ENCODE measurements at regions not wholly inside any gene's neighbourhood (a gene's known extent, or its start where the extent isn't known, plus 50 kb on each side); places are given as distances from the start of the nearest gene placed in this dataset.

- H3K27ac ChIP-seq (ENCODE audit: extremely low read depth, low read depth, low read length), result no peak overlapping the region
- POLR2A ChIA-PET, result no interaction called here
- CTCF ChIA-PET, result no interaction called here
- no peaks in the 10 kb centered on the region for H3K4me1 ChIP-seq (ENCODE audit: control insufficient read depth, insufficient read depth, low read length)
- no peak overlapping the region for H3K4me3 ChIP-seq (ENCODE audit: low read depth, low read length)
- TF ChIP-seq, protein P1, sequence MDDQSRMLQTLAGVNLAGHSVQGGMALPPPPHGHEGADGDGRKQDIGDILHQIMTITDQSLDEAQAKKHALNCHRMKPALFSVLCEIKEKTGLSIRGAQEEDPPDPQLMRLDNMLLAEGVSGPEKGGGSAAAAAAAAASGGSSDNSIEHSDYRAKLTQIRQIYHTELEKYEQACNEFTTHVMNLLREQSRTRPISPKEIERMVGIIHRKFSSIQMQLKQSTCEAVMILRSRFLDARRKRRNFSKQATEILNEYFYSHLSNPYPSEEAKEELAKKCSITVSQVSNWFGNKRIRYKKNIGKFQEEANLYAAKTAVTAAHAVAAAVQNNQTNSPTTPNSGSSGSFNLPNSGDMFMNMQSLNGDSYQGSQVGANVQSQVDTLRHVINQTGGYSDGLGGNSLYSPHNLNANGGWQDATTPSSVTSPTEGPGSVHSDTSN (CRISPR knock-in tag; IDR thresholded peaks at IDR 0.05), result no peak
- no peak for TF ChIP-seq ZNF37A (tag by site-specific recombination; IDR thresholded peaks at IDR 0.05)
- no peak for TF ChIP-seq ZNF654 (tag by site-specific recombination; IDR thresholded peaks at IDR 0.05; ENCODE audit: low read depth)
- no peak for TF ChIP-seq ZNF473 (tag by site-specific recombination; IDR thresholded peaks at IDR 0.05)
- no peak for TF ChIP-seq ZNF664 (tag by site-specific recombination; IDR thresholded peaks at IDR 0.05)
- TF ChIP-seq ZNF274 (IDR thresholded peaks at IDR 0.05; ENCODE audit: low read length), result no peak
- no peak for TF ChIP-seq ZNF274 (tag by site-specific recombination; IDR thresholded peaks at IDR 0.05; ENCODE audit: borderline replicate concordance)
- TF ChIP-seq ZBTB44 (tag by site-specific recombination; IDR thresholded peaks at IDR 0.05), result no peak
- TF ChIP-seq ZFHX2 (tag by site-specific recombination; conservative IDR thresholded peaks at IDR 0.05), result no peak
- TF ChIP-seq ZNF175 (tag by site-specific recombination; IDR thresholded peaks at IDR 0.05), result no peak
- TF ChIP-seq ZNF560 (tag by site-specific recombination; IDR thresholded peaks at IDR 0.05; ENCODE audit: borderline replicate concordance), result no peak
- no peak for TF ChIP-seq KLF9 (tag by site-specific recombination; IDR thresholded peaks at IDR 0.05; ENCODE audit: low read depth)
- TF ChIP-seq ZNF610 (tag by site-specific recombination; IDR thresholded peaks at IDR 0.05; ENCODE audit: borderline replicate concordance), result no peak
- TF ChIP-seq ZNF133 (tag by site-specific recombination; IDR thresholded peaks at IDR 0.05), result no peak
- no peak for TF ChIP-seq ZNF398 (tag by site-specific recombination; IDR thresholded peaks at IDR 0.05)
- no peak for TF ChIP-seq ZNF404 (tag by site-specific recombination; IDR thresholded peaks at IDR 0.05)
- no peaks in the 10 kb centered on the region for H3K9me3 ChIP-seq (ENCODE audit: control insufficient read depth, insufficient read depth, low read depth, low read length)
- H3K36me3 ChIP-seq (ENCODE audit: control insufficient read depth in 2 of 2, insufficient read depth in 1 of 2, low read length in 2 of 2), result no peaks in the 10 kb centered on the region
Observed at GRCh38 chr7:69176841-69177240, 421.4 kb upstream of the AUTS2 start.

- TF ChIP-seq, protein P2, sequence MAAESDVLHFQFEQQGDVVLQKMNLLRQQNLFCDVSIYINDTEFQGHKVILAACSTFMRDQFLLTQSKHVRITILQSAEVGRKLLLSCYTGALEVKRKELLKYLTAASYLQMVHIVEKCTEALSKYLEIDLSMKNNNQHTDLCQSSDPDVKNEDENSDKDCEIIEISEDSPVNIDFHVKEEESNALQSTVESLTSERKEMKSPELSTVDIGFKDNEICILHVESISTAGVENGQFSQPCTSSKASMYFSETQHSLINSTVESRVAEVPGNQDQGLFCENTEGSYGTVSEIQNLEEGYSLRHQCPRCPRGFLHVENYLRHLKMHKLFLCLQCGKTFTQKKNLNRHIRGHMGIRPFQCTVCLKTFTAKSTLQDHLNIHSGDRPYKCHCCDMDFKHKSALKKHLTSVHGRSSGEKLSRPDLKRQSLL (tag by site-specific recombination; IDR thresholded peaks at IDR 0.05), result no peak
- no peaks in the 10 kb centered on the region for H3K9me3 ChIP-seq (ENCODE audit: control insufficient read depth, insufficient read depth, low read depth, low read length)
- H3K4me3 ChIP-seq (ENCODE audit: low read depth, low read length), result no peak overlapping the region
- no peak overlapping the region for H3K27ac ChIP-seq (ENCODE audit: extremely low read depth, low read depth, low read length)
- CTCF ChIA-PET, result no interaction called here
- H3K36me3 ChIP-seq (ENCODE audit: control insufficient read depth in 2 of 2, insufficient read depth in 1 of 2, low read length in 2 of 2), result no peaks in the 10 kb centered on the region
- POLR2A ChIA-PET, result no interaction called here
- H3K4me1 ChIP-seq (ENCODE audit: control insufficient read depth, insufficient read depth, low read length), result no peaks in the 10 kb centered on the region
Observed at GRCh38 chr7:69177461-69177861, 420.8 kb upstream of the AUTS2 start.

- ChIA-PET CTCF (no interaction called here), POLR2A (no interaction called here)
- no peaks in the 10 kb centered on the region for H3K4me1 ChIP-seq (ENCODE audit: control insufficient read depth, insufficient read depth, low read length)
- no peaks in the 10 kb centered on the region for H3K36me3 ChIP-seq (ENCODE audit: control insufficient read depth in 2 of 2, insufficient read depth in 1 of 2, low read length in 2 of 2)
- no peak overlapping the region for H3K27ac ChIP-seq (ENCODE audit: extremely low read depth, low read depth, low read length)
- no peaks in the 10 kb centered on the region for H3K9me3 ChIP-seq (ENCODE audit: control insufficient read depth, insufficient read depth, low read depth, low read length)
- H3K4me3 ChIP-seq (ENCODE audit: low read depth, low read length), result no peak overlapping the region
- TF ChIP-seq WT1 (tag by site-specific recombination; IDR thresholded peaks at IDR 0.05) (no peak), SCRT2 (tag by site-specific recombination; IDR thresholded peaks at IDR 0.05) (no peak), ZNF624 (tag by site-specific recombination; IDR thresholded peaks at IDR 0.05) (no peak), ZNF10 (tag by site-specific recombination; IDR thresholded peaks at IDR 0.05) (no peak), KLF1 (tag by site-specific recombination; IDR thresholded peaks at IDR 0.05) (no peak), ZNF585B (tag by site-specific recombination; IDR thresholded peaks at IDR 0.05) (no peak), ZNF239 (tag by site-specific recombination; IDR thresholded peaks at IDR 0.05) (no peak), ZNF707 (tag by site-specific recombination; IDR thresholded peaks at IDR 0.05) (no peak), ZNF596 (tag by site-specific recombination; IDR thresholded peaks at IDR 0.05) (no peak), ZNF324 (tag by site-specific recombination; IDR thresholded peaks at IDR 0.05) (no peak)
- TF ChIP-seq, protein P3, sequence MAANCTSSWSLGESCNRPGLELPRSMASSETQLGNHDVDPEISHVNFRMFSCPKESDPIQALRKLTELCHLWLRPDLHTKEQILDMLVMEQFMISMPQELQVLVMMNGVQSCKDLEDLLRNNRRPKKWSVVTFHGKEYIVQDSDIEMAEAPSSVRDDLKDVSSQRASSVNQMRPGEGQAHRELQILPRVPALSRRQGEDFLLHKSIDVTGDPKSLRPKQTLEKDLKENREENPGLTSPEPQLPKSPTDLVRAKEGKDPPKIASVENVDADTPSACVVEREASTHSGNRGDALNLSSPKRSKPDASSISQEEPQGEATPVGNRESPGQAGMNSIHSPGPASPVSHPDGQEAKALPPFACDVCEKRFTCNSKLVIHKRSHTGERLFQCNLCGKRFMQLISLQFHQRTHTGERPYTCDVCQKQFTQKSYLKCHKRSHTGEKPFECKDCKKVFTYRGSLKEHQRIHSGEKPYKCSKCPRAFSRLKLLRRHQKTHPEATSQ (tag by site-specific recombination; IDR thresholded peaks at IDR 0.05), result no peak
Observed at GRCh38 chr7:69177941-69178494, 420.3 kb upstream of the AUTS2 start.

Data from HEK293 (cell line).